Trophoblast cell (in vitro differentiated cells and primary cell): ENCODE measurements at regions not wholly inside any gene's neighbourhood (a gene's known extent, or its start where the extent isn't known, plus 50 kb on each side); places are given as distances from the start of the nearest gene placed in this dataset.

Source experiments
- DNase-seq, 2 donors: peaks; one replicate each; pipeline ENCODE4 v3.0.0-alpha.2; 2016
- H2AFZ ChIP-seq: 2 replicates; pipeline ENCODE4 v1.6.1; 2013; ENCODE audit warnings: low read length, moderate library complexity, mild to moderate bottlenecking; ENCODE audit not compliant: insufficient read depth, poor library complexity
- H2AK5ac ChIP-seq: 2 replicates; pipeline ENCODE4 v1.6.1; 2013; ENCODE audit warnings: mild to moderate bottlenecking, low read length
- H2BK120ac ChIP-seq: 2 replicates; pipeline ENCODE4 v1.6.1; 2013; ENCODE audit warnings: low read length, mild to moderate bottlenecking, moderate library complexity; ENCODE audit not compliant: insufficient read depth, poor library complexity
- H2BK12ac ChIP-seq: 2 replicates; pipeline ENCODE4 v1.6.1; 2013; ENCODE audit warnings: mild to moderate bottlenecking, low read length, moderate library complexity
- H2BK5ac ChIP-seq: 2 replicates; pipeline ENCODE4 v1.6.1; 2013; ENCODE audit warnings: low read length, low read depth, moderate library complexity, mild to moderate bottlenecking; ENCODE audit not compliant: poor library complexity
- H3K14ac ChIP-seq: 2 replicates; pipeline ENCODE4 v1.6.1; 2013; ENCODE audit warnings: mild to moderate bottlenecking, low read length
- H3K18ac ChIP-seq: 2 replicates; pipeline ENCODE4 v1.6.1; 2013; ENCODE audit warnings: mild to moderate bottlenecking, low read length
- H3K23ac ChIP-seq: 2 replicates; pipeline ENCODE4 v1.6.1; 2013; ENCODE audit warnings: low read length
- H3K27ac ChIP-seq: 2 replicates; pipeline ENCODE4 v1.5.1; 2013; ENCODE audit warnings: low read depth, mild to moderate bottlenecking, inconsistent platforms, low read length, moderate library complexity
- H3K27me3 ChIP-seq: 2 replicates; pipeline ENCODE4 v1.6.1; 2013; ENCODE audit warnings: inconsistent platforms, mild to moderate bottlenecking, low read length, moderate library complexity; ENCODE audit not compliant: insufficient read depth
- H3K36me3 ChIP-seq, 2 experiments: 1 replicate in 1 of 2; 2 replicates in 1 of 2; pipeline ENCODE4 v1.6.1; 2013; ENCODE audit warnings: low read length in 2 of 2, mild to moderate bottlenecking in 2 of 2, moderate library complexity in 1 of 2; ENCODE audit not compliant: insufficient read depth in 2 of 2, control insufficient read depth in 1 of 2
- H3K4ac ChIP-seq: 2 replicates; pipeline ENCODE4 v1.6.1; 2013; ENCODE audit warnings: low read depth, mild to moderate bottlenecking, low read length, moderate library complexity
- H3K4me1 ChIP-seq, 2 experiments: 1 replicate in 1 of 2; 2 replicates in 1 of 2; pipeline ENCODE4 v1.6.1; 2013; ENCODE audit warnings: low read length in 2 of 2, mild to moderate bottlenecking in 2 of 2, moderate library complexity in 1 of 2; ENCODE audit not compliant: insufficient read depth in 2 of 2, control insufficient read depth in 1 of 2
- H3K4me2 ChIP-seq: 2 replicates; pipeline ENCODE4 v1.6.1; 2013; ENCODE audit warnings: inconsistent platforms, mild to moderate bottlenecking, low read length, moderate library complexity
- H3K4me3 ChIP-seq: 2 replicates; pipeline ENCODE4 v1.5.1; 2013; ENCODE audit warnings: mild to moderate bottlenecking, low read depth, low read length, inconsistent platforms
- H3K79me1 ChIP-seq: one replicate; pipeline ENCODE4 v1.6.1; 2013; ENCODE audit warnings: low read length
- H3K79me2 ChIP-seq: 2 replicates; pipeline ENCODE4 v1.6.1; 2013; ENCODE audit warnings: low read length, mild to moderate bottlenecking; ENCODE audit not compliant: control insufficient read depth, insufficient read depth, poor library complexity
- H3K9ac ChIP-seq: 2 replicates; pipeline ENCODE4 v1.6.1; 2013; ENCODE audit warnings: mild to moderate bottlenecking, low read length
- H3K9me3 ChIP-seq: 2 replicates; pipeline ENCODE4 v1.6.1; 2013; ENCODE audit warnings: low read depth, mild to moderate bottlenecking, control low read depth, inconsistent platforms, low read length; ENCODE audit not compliant: insufficient read depth
- H4K12ac ChIP-seq: 2 replicates; pipeline ENCODE4 v1.6.1; 2013; ENCODE audit warnings: low read depth, mild to moderate bottlenecking, low read length, moderate library complexity
- H4K8ac ChIP-seq: 2 replicates; pipeline ENCODE4 v1.6.1; 2013; ENCODE audit warnings: low read depth, mild to moderate bottlenecking, low read length, moderate library complexity
- H4K91ac ChIP-seq: one replicate; pipeline ENCODE4 v1.6.1; 2013; ENCODE audit warnings: low read depth, mild to moderate bottlenecking, low read length, moderate library complexity
- WGBS: extraction: QIAGEN DNeasy Blood & Tissue Kit; methylation state at CpG from one replicate; pipeline ENCODE4 v1.1.7; 2013; ENCODE audit warnings: missing lambda C conversion rate; ENCODE audit not compliant: insufficient read length, insufficient coverage; ENCODE audit errors: extremely low coverage; 5-methylcytosine and 5-hydroxymethylcytosine counted together

DNA sequence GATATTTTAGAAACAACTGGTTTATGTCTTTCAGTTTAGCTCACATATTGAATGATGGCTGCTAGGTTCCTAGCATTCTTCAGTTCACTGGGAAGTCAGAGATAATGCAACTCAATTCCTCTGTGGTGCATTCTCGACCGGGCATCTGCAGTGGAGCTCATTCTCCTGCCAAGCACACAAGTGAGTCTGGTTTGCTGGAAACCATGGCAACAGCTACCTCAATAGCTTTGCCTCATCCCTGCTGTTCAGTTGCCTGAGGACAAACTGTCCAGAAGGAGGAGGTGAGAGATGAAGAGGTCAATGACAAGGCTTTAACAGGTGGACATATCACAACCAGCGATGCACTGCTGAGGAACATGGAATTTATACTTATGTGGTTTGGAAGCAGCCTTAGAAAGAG is 816.9 kb downstream of the AACS start:
- H4K91ac ChIP-seq, result no peak overlapping the region
- H4K12ac ChIP-seq, result no peak overlapping the region
- H3K9ac ChIP-seq, result no peak overlapping the region
- H3K4ac ChIP-seq, result no peak overlapping the region
- no peaks in the 10 kb centered on the region for H3K27me3 ChIP-seq
- H3K36me3 ChIP-seq, result no peaks in the 10 kb centered on the region
- no CpG with 5 or more reads among the region's 3 CpGs for WGBS
- no peaks in the 10 kb centered on the region for H3K79me1 ChIP-seq
- H3K4me2 ChIP-seq, result no peak overlapping the region
- no peak overlapping the region for H2AK5ac ChIP-seq
- no peaks in the 10 kb centered on the region for H3K79me2 ChIP-seq
- no peak overlapping the region for H3K14ac ChIP-seq
- peak in 1 of 2 donors; percentile 68 for DNase-seq
- no peak overlapping the region for H3K18ac ChIP-seq
- H2BK5ac ChIP-seq, result no peak overlapping the region
- H2AFZ ChIP-seq, result no peak overlapping the region
- H3K4me1 ChIP-seq, result no peaks in the 10 kb centered on the region
- no peaks in the 10 kb centered on the region for H3K9me3 ChIP-seq
- no peak overlapping the region for H2BK12ac ChIP-seq
- no peak overlapping the region for H3K4me3 ChIP-seq
- no peak overlapping the region for H2BK120ac ChIP-seq
- H4K8ac ChIP-seq, result no peak overlapping the region
- no peak overlapping the region for H3K23ac ChIP-seq
- no peak overlapping the region for H3K27ac ChIP-seq

DNA sequence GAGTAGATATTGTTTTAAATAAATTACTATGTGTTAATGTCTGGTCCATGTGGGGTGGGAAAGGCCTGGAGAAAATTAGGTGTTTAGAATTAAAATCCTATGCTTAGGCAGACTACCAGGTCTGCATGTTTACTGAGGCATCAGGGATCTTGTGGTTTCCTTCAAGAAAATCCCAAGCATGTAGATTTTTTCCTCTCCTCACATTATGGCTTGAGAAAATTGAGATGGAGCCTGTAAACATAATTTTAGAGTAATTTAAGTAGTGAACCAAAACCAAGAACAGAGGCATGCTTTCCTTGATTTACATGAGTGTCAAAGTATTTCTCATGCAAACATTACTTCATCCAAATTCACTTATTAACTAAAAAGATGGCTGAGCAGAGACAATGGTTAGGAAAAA is 823.7 kb downstream of the AACS start:
- Histone ChIP-seq H3K4me1 (no peaks in the 10 kb centered on the region), H4K91ac (no peak overlapping the region), H3K36me3 (no peaks in the 10 kb centered on the region), H3K4ac (no peak overlapping the region), H4K8ac (no peak overlapping the region), H3K4me2 (no peak overlapping the region), H3K4me3 (no peak overlapping the region), H3K27me3 (no peaks in the 10 kb centered on the region), H2BK12ac (no peak overlapping the region), H3K18ac (no peak overlapping the region), H3K23ac (no peak overlapping the region), H3K9ac (no peak overlapping the region), H2AK5ac (no peak overlapping the region), H3K27ac (no peak overlapping the region), H3K14ac (no peak overlapping the region), H4K12ac (no peak overlapping the region), H2AFZ (no peak overlapping the region), H3K79me1 (no peaks in the 10 kb centered on the region), H2BK120ac (no peak overlapping the region), H2BK5ac (no peak overlapping the region), H3K9me3 (no peaks in the 10 kb centered on the region), H3K79me2 (no peaks in the 10 kb centered on the region)
- DNase-seq, result peak in 1 of 2 donors; percentile 12

DNA sequence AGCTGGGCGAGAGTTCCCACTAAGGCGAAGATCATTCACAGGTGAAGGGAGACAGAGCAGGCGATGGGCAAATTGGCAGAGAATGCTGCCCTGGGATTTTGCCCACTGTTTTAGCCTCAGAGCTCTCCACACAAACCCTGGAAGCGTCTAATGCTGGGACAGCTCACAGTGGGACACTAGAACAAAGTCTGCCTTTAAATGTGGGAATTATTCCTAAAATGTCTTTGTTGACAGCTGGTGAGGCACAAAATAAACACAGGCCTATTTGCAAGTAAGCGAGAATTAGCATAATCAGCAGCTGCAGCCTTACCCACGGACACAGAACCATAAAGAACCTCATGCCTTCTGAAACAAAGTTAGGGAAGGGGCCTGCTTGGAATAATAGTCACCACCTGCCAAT is 824.5 kb downstream of the AACS start:
- H4K12ac ChIP-seq, result no peak overlapping the region
- H3K79me2 ChIP-seq, result no peaks in the 10 kb centered on the region
- no peak overlapping the region for H2AFZ ChIP-seq
- H3K4me2 ChIP-seq, result no peak overlapping the region
- no peak overlapping the region for H3K14ac ChIP-seq
- no peaks in the 10 kb centered on the region for H3K79me1 ChIP-seq
- no peak overlapping the region for H2BK5ac ChIP-seq
- H3K27me3 ChIP-seq, result no peaks in the 10 kb centered on the region
- no peak overlapping the region for H3K23ac ChIP-seq
- no peaks in the 10 kb centered on the region for H3K4me1 ChIP-seq
- no peaks in the 10 kb centered on the region for H3K9me3 ChIP-seq
- no peak overlapping the region for H3K9ac ChIP-seq
- H3K18ac ChIP-seq, result no peak overlapping the region
- DNase-seq, result no peak
- H2AK5ac ChIP-seq, result no peak overlapping the region
- H4K91ac ChIP-seq, result no peak overlapping the region
- WGBS, result no CpG with 5 or more reads among the region's 6 CpGs
- no peaks in the 10 kb centered on the region for H3K36me3 ChIP-seq
- H2BK120ac ChIP-seq, result no peak overlapping the region
- H3K4me3 ChIP-seq, result no peak overlapping the region
- no peak overlapping the region for H2BK12ac ChIP-seq
- no peak overlapping the region for H3K4ac ChIP-seq
- H4K8ac ChIP-seq, result no peak overlapping the region
- no peak overlapping the region for H3K27ac ChIP-seq

DNA sequence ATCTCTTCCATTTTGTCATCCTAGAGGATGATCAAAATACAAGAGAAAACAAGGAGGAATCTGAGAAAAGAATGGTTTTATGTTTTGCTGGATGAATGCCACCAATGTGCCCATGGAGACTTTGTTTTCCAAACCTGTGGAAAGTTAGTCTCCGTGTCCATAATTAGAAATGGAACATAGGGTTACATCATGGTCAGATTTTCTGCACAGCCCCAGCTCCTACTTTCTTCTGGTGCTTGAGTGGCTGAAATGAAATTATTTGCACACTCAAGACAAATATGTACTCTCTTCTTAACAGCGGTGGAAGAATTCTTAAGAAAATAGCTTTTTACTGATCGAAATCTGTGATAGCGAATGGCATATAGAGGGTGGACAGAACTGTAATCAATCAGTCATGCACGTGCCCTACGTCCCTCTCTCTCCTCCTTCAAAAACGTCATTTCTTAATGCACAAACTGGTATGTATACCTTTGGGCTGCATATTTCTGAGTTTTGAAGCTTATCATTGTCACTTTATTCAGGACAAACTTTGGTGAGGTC is 825.2 kb downstream of the AACS start:
- no peak overlapping the region for H2BK120ac ChIP-seq
- H2BK5ac ChIP-seq, result no peak overlapping the region
- H3K27me3 ChIP-seq, result no peaks in the 10 kb centered on the region
- H3K14ac ChIP-seq, result no peak overlapping the region
- peak in 1 of 2 donors; percentile 57 for DNase-seq
- no peak overlapping the region for H3K9ac ChIP-seq
- H3K4me3 ChIP-seq, result no peak overlapping the region
- no peak overlapping the region for H3K18ac ChIP-seq
- no peaks in the 10 kb centered on the region for H3K4me1 ChIP-seq
- no peak overlapping the region for H2AK5ac ChIP-seq
- no peak overlapping the region for H3K23ac ChIP-seq
- H3K79me1 ChIP-seq, result no peaks in the 10 kb centered on the region
- no peaks in the 10 kb centered on the region for H3K79me2 ChIP-seq
- H3K27ac ChIP-seq, result no peak overlapping the region
- no peak overlapping the region for H3K4me2 ChIP-seq
- H4K8ac ChIP-seq, result no peak overlapping the region
- H3K4ac ChIP-seq, result no peak overlapping the region
- no CpG with 5 or more reads among the region's 7 CpGs for WGBS
- H3K9me3 ChIP-seq, result no peaks in the 10 kb centered on the region
- no peak overlapping the region for H4K12ac ChIP-seq
- H4K91ac ChIP-seq, result no peak overlapping the region
- no peak overlapping the region for H2BK12ac ChIP-seq
- H2AFZ ChIP-seq, result no peak overlapping the region
- no peaks in the 10 kb centered on the region for H3K36me3 ChIP-seq
